GM18907 (cell line): ENCODE measurements at regions not wholly inside any gene's neighbourhood (a gene's known extent, or its start where the extent isn't known, plus 50 kb on each side); places are given as distances from the start of the nearest gene placed in this dataset.
"Not testable (repeated sequence)": the region's sequence is repeated elsewhere in the genome, so short reads cannot be mapped to it uniquely, and the experiment has no call there.

ENCODE experiments used
- ATAC-seq: cut with Tn5 transposase; IDR thresholded peaks from one replicate; pipeline ENCODE4 v1.9.1; 2021; ENCODE audit warnings: mild to moderate bottlenecking, moderate library complexity; ENCODE audit not compliant: unreplicated experiment

- ATAC-seq: no peak
Observed at GRCh38 chr1:95657248-95657647, 423.2 kb downstream of the RWDD3 start.

- no peak for ATAC-seq
Observed at GRCh38 chr1:95659166-95659565, 425.2 kb downstream of the RWDD3 start.

- ATAC-seq: no peak
Observed at GRCh38 chr1:95659588-95659987, 425.6 kb downstream of the RWDD3 start.

- no peak for ATAC-seq
Observed at GRCh38 chr1:95660736-95661135, 426.7 kb downstream of the RWDD3 start.

- not testable (repeated sequence) for ATAC-seq
Observed at GRCh38 chr1:95663530-95663929, 429.5 kb downstream of the RWDD3 start.

- ATAC-seq: no peak
Observed at GRCh38 chr1:95668165-95668564, 434.2 kb downstream of the RWDD3 start.

- ATAC-seq: not testable (repeated sequence)
Observed at GRCh38 chr1:95669638-95670037, 435.6 kb downstream of the RWDD3 start.

GRCh38 chr1:95671098-95671497, 437.1 kb downstream of the RWDD3 start:
- ATAC-seq: no peak

GRCh38 chr1:95679262-95679661, 445.3 kb downstream of the RWDD3 start:
- ATAC-seq: no peak

- no peak for ATAC-seq
Observed at GRCh38 chr1:95685081-95685480, 451.1 kb downstream of the RWDD3 start.

- ATAC-seq: no peak
Observed at GRCh38 chr1:95686217-95686616, 452.2 kb downstream of the RWDD3 start.

- ATAC-seq: no peak
Observed at GRCh38 chr1:95699149-95699953, 465.3 kb downstream of the RWDD3 start.

- no peak for ATAC-seq
Observed at GRCh38 chr1:95701450-95702173, 467.6 kb downstream of the RWDD3 start.

- ATAC-seq: no peak
Observed at GRCh38 chr1:95703046-95703445, 469.0 kb downstream of the RWDD3 start.

GRCh38 chr1:95716097-95716496, 482.1 kb downstream of the RWDD3 start:
- no peak for ATAC-seq

- no peak for ATAC-seq
Observed at GRCh38 chr1:95716550-95716949, 482.5 kb downstream of the RWDD3 start.

GRCh38 chr1:95723346-95723745, 489.3 kb downstream of the RWDD3 start:
- ATAC-seq: no peak

GRCh38 chr1:95728841-95729240, 494.8 kb downstream of the RWDD3 start:
- ATAC-seq: no peak

- no peak for ATAC-seq
Observed at GRCh38 chr1:95730986-95731385, 497.0 kb downstream of the RWDD3 start.

- ATAC-seq: no peak
Observed at GRCh38 chr1:95731466-95731865, 497.5 kb downstream of the RWDD3 start.

GRCh38 chr1:95733031-95733430, 499.0 kb downstream of the RWDD3 start:
- ATAC-seq: no peak

- no peak for ATAC-seq
Observed at GRCh38 chr1:95733671-95734070, 499.7 kb downstream of the RWDD3 start.
